Adrenal gland (tissue), 5 donors: ENCODE measurements at regions not wholly inside any gene's neighbourhood (a gene's known extent, or its start where the extent isn't known, plus 50 kb on each side); places are given as distances from the start of the nearest gene placed in this dataset.
"Not testable (repeated sequence)": the region's sequence is repeated elsewhere in the genome, so short reads cannot be mapped to it uniquely, and the experiment has no call there.

Experiments used
- CTCF ChIP-seq, 6 experiments: fragments of 450-650 bp in 4 of 6; fragments of 200-600 bp in 2 of 6; sonication (generic) in 1 of 6; IDR thresholded peaks; 1 replicate in 5 of 6; 2 replicates in 1 of 6; pipeline versions ENCODE4 v1.5.1 to v1.8.0; 2016 to 2021; ENCODE audit warnings: antibody characterized with exemption in 6 of 6, mild to moderate bottlenecking in 2 of 6, moderate library complexity in 1 of 6
- POLR2A ChIP-seq, 2 donors: fragments of 450-650 bp; IDR thresholded peaks; one replicate each; pipeline ENCODE4 v1.6.1; 2017; ENCODE audit warnings: antibody characterized with exemption in 2 of 2, mild to moderate bottlenecking in 2 of 2, moderate library complexity in 1 of 2
- donor health status: DM: no; HTN: no; CAD: no.

GRCh38 chr9:2397875-2398274 is 223.7 kb upstream of the VLDLR start:
- TF ChIP-seq CTCF, POLR2A (IDR thresholded peaks at IDR 0.05): not testable (repeated sequence)
